ENCODE measurements at regions not wholly inside any gene's neighbourhood (a gene's known extent, or its start where the extent isn't known, plus 50 kb on each side); places are given as distances from the start of the nearest gene placed in this dataset.
"Not testable (repeated sequence)": the region's sequence is repeated elsewhere in the genome, so short reads cannot be mapped to it uniquely, and the experiment has no call there.

- DNase-seq: no peak
These were observed 430.6 kb upstream of the VRK2 start for GRCh38 chr2:57615855-57616556.

GRCh38 chr2:57617318-57617717 lies 429.3 kb upstream of the VRK2 start:
- no peak for DNase-seq

- no peak for DNase-seq
These were observed 425.4 kb upstream of the VRK2 start for GRCh38 chr2:57621122-57621663.

GRCh38 chr2:57622009-57622408 lies 424.6 kb upstream of the VRK2 start:
- DNase-seq: no peak

- no peak for DNase-seq
These were observed 390.4 kb upstream of the VRK2 start for GRCh38 chr2:57656198-57656597.

GRCh38 chr2:57669570-57669969 lies 377.0 kb upstream of the VRK2 start:
- DNase-seq: no peak

- no peak for DNase-seq
These were observed 372.6 kb upstream of the VRK2 start for GRCh38 chr2:57674025-57674424.

GRCh38 chr2:57674743-57675142 lies 371.9 kb upstream of the VRK2 start:
- DNase-seq: no peak

- DNase-seq: no peak
These were observed 369.3 kb upstream of the VRK2 start for GRCh38 chr2:57677296-57677695.

- no peak for DNase-seq
These were observed 365.0 kb upstream of the VRK2 start for GRCh38 chr2:57681650-57682049.

- no peak for DNase-seq
These were observed 361.6 kb upstream of the VRK2 start for GRCh38 chr2:57685032-57685431.

- no peak for DNase-seq
These were observed 354.2 kb upstream of the VRK2 start for GRCh38 chr2:57692395-57692794.

- DNase-seq: no peak
These were observed 353.4 kb upstream of the VRK2 start for GRCh38 chr2:57693177-57693576.

- no peak for DNase-seq
These were observed 352.6 kb upstream of the VRK2 start for GRCh38 chr2:57693965-57694364.

GRCh38 chr2:57696016-57696415 lies 350.6 kb upstream of the VRK2 start:
- DNase-seq: no peak

- no peak for DNase-seq
These were observed 348.2 kb upstream of the VRK2 start for GRCh38 chr2:57698392-57698791.

GRCh38 chr2:57698935-57699449 lies 347.6 kb upstream of the VRK2 start:
- DNase-seq: no peak

GRCh38 chr2:57701391-57701791 lies 345.2 kb upstream of the VRK2 start:
- DNase-seq: no peak

GRCh38 chr2:57703407-57703806 lies 343.2 kb upstream of the VRK2 start:
- DNase-seq: no peak

- DNase-seq: not testable (repeated sequence)
These were observed 338.8 kb upstream of the VRK2 start for GRCh38 chr2:57707794-57708193.

- no peak for DNase-seq
These were observed 334.6 kb upstream of the VRK2 start for GRCh38 chr2:57711991-57712390.

- DNase-seq: peak; percentile 4
These were observed 325.6 kb upstream of the VRK2 start for GRCh38 chr2:57720728-57721627.

- DNase-seq: no peak
These were observed 321.2 kb upstream of the VRK2 start for GRCh38 chr2:57725337-57725947.
